ENCODE measurements at regions not wholly inside any gene's neighbourhood (a gene's known extent, or its start where the extent isn't known, plus 50 kb on each side); places are given as distances from the start of the nearest gene placed in this dataset.
"Not testable (repeated sequence)": the region's sequence is repeated elsewhere in the genome, so short reads cannot be mapped to it uniquely, and the experiment has no call there.

DNA sequence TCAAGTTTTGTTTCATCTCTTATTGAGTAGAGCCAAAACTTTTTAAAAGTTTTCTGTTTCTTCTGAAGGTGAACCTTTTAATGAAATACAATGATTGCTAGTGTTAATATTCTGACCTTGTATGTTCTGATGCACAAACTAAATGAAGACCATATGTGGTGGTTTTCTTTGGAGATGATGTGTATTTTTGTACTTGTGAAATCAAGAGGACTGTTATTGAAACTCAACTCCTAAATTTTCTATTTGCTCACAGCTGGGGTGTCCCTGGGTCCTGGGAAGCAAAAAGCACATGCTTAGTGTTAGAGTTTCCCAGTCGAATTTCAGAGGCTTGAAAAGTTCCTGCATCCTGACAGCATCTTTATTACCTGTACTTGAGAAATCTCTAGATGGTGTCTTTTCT, 1185.8 kb upstream of the ALCAM start:
- no peaks in the 10 kb centered on the region for H3K36me3 ChIP-seq (ENCODE audit: control insufficient read depth, insufficient read depth, low read length)
- no peak overlapping the region for H3K27ac ChIP-seq (ENCODE audit: low read depth, low read length)
- no peaks in the 10 kb centered on the region for H3K27me3 ChIP-seq (ENCODE audit: control insufficient read depth, insufficient read depth, low read length)
- H3K9me3 ChIP-seq (ENCODE audit: control insufficient read depth, insufficient read depth, low read length) = no peaks in the 10 kb centered on the region
- peak in 1 of 6 donors; percentile 61 for DNase-seq (ENCODE audit: low read depth in 4 of 6, low spot score in 6 of 6)
- H3K4me1 ChIP-seq (ENCODE audit: control insufficient read depth, insufficient read depth, low read length) = no peaks in the 10 kb centered on the region
- H3K4me3 ChIP-seq (ENCODE audit: low read depth, low read length) = no peak overlapping the region
- no CpG with 5 or more reads among the region's 1 CpG for WGBS (ENCODE audit: insufficient coverage)

DNA sequence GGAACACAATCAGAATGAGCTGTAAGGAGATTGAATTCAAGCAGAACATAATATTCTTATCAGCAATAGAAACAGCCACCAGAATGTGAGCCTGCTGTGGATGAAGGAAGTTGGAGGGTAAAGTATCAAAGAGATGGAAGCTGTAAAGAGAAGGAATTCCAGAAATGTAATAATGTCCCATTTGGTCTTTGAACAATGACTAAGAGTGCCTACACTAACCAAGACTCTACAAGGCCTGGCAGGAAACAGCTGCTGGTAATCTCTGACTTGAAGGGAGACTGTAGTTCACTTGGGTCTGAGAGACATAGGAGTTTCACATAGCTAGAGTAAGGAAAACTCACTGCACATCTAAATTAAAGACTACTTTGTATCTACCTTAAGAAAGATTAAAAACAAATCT, 1176.0 kb upstream of the ALCAM start:
- H3K4me3 ChIP-seq (ENCODE audit: low read depth, low read length) = no peak overlapping the region

DNA sequence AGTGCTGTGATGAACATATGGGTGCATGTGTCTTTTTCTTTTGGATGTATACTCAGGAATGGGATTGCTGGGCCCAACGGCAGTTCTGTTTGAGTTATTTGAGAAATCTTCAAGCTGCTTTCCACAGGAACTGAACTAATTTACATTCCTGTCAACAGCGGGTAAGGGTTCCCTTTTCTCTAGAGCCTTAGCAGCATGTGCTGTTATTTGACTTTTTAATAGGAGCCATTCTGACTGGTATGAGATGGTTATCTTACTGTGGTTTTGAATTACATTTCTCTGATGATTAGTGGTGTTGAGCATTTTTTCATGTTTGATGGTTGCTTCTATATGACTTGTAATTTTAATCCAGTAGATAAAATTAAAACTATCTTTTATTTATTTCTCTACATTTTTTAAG, 1168.6 kb upstream of the ALCAM start:
- H3K27ac ChIP-seq (ENCODE audit: low read depth, low read length) = no peak overlapping the region
- H3K4me3 ChIP-seq (ENCODE audit: low read depth, low read length) = no peak overlapping the region
- H3K36me3 ChIP-seq (ENCODE audit: control insufficient read depth, insufficient read depth, low read length) = no peaks in the 10 kb centered on the region
- DNase-seq (ENCODE audit: low read depth in 4 of 6, low spot score in 6 of 6) = no peak
- H3K4me1 ChIP-seq (ENCODE audit: control insufficient read depth, insufficient read depth, low read length) = no peaks in the 10 kb centered on the region
- WGBS (ENCODE audit: insufficient coverage) = no CpG with 5 or more reads among the region's 2 CpGs
- no peaks in the 10 kb centered on the region for H3K9me3 ChIP-seq (ENCODE audit: control insufficient read depth, insufficient read depth, low read length)
- no peaks in the 10 kb centered on the region for H3K27me3 ChIP-seq (ENCODE audit: control insufficient read depth, insufficient read depth, low read length)

More for the DNA sequence above, 1176.0 kb upstream of the ALCAM start:
- Histone ChIP-seq H3K27ac (ENCODE audit: low read depth, low read length) (no peak overlapping the region), H3K4me1 (ENCODE audit: control insufficient read depth, insufficient read depth, low read length) (no peaks in the 10 kb centered on the region), H3K36me3 (ENCODE audit: control insufficient read depth, insufficient read depth, low read length) (no peaks in the 10 kb centered on the region), H3K27me3 (ENCODE audit: control insufficient read depth, insufficient read depth, low read length) (no peaks in the 10 kb centered on the region), H3K9me3 (ENCODE audit: control insufficient read depth, insufficient read depth, low read length) (no peaks in the 10 kb centered on the region)
- DNase-seq (ENCODE audit: low read depth in 4 of 6, low spot score in 6 of 6) = no peak

DNA sequence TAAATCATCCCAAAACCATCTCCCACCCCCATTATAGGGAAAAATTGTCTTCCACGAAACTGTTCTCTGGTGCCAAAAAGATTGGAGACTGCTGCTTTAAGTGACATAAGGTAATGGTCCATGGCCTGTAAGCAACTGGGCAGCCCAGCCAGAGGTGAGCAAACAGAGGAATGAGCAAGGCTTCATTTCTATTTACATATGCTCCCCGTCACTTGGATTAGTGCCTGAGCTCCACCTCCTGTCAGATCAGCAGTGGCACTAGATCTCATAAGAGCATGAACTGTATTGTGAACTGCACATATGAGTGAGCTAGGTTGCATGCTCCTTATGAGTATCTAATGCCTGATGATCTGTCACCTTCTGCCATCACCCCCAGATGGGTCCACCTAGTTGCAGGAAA, 1159.8 kb upstream of the ALCAM start:
- no peaks in the 10 kb centered on the region for H3K36me3 ChIP-seq (ENCODE audit: control insufficient read depth, insufficient read depth, low read length)
- no peak for DNase-seq (ENCODE audit: low read depth in 4 of 6, low spot score in 6 of 6)
- H3K27me3 ChIP-seq (ENCODE audit: control insufficient read depth, insufficient read depth, low read length) = no peaks in the 10 kb centered on the region
- WGBS (ENCODE audit: insufficient coverage) = no CpG with 5 or more reads among the region's 2 CpGs
- no peaks in the 10 kb centered on the region for H3K4me1 ChIP-seq (ENCODE audit: control insufficient read depth, insufficient read depth, low read length)
- no peaks in the 10 kb centered on the region for H3K9me3 ChIP-seq (ENCODE audit: control insufficient read depth, insufficient read depth, low read length)
- H3K27ac ChIP-seq (ENCODE audit: low read depth, low read length) = no peak overlapping the region
- no peak overlapping the region for H3K4me3 ChIP-seq (ENCODE audit: low read depth, low read length)

DNA sequence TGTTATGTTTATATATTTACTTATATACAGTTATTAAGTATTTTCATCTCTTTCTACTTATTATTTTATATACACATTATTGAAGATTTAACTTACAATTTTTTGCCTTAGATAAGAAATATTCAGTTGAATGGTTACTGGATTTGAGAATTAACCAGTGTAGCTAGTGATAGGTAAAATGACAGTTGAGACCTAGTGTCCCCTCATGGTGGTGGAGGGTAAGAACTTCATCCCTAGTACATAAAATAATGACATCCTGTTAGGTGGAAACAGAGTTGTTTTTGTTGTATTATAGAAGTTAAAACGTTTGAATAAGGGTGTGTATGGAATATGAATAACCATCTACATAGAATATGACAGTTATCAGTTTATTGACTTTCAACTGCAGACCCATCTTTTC, 1152.4 kb upstream of the ALCAM start:
- no peak overlapping the region for H3K27ac ChIP-seq (ENCODE audit: low read depth, low read length)
- H3K27me3 ChIP-seq (ENCODE audit: control insufficient read depth, insufficient read depth, low read length) = no peaks in the 10 kb centered on the region
- no CpG with 5 or more reads among the region's 1 CpG for WGBS (ENCODE audit: insufficient coverage)
- DNase-seq (ENCODE audit: low read depth in 4 of 6, low spot score in 6 of 6) = no peak
- H3K36me3 ChIP-seq (ENCODE audit: control insufficient read depth, insufficient read depth, low read length) = no peaks in the 10 kb centered on the region
- no peaks in the 10 kb centered on the region for H3K4me1 ChIP-seq (ENCODE audit: control insufficient read depth, insufficient read depth, low read length)
- H3K9me3 ChIP-seq (ENCODE audit: control insufficient read depth, insufficient read depth, low read length) = no peaks in the 10 kb centered on the region
- no peak overlapping the region for H3K4me3 ChIP-seq (ENCODE audit: low read depth, low read length)

DNA sequence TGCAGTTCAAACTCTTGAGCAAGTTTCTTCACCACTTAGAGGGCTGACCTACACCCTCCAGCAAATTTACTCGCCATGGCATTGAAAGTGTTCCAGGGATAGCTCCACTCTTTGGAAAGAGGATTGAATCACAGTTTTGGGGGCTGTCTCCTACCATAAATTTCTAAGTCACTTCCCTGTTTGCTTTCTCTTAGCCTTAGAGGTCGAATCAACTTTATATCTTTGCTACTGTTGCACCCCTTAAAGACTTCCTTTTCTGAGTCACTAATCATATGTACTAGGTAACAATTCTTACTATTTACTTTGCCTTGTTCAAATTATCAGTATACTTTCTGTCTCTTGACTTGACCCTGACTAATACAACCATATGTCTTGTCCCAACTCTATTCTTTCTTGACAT, 1151.8 kb upstream of the ALCAM start:
- no CpG with 5 or more reads among the region's 2 CpGs for WGBS (ENCODE audit: insufficient coverage)
- Histone ChIP-seq H3K4me3 (ENCODE audit: low read depth, low read length) (no peak overlapping the region), H3K36me3 (ENCODE audit: control insufficient read depth, insufficient read depth, low read length) (no peaks in the 10 kb centered on the region), H3K27me3 (ENCODE audit: control insufficient read depth, insufficient read depth, low read length) (no peaks in the 10 kb centered on the region), H3K4me1 (ENCODE audit: control insufficient read depth, insufficient read depth, low read length) (no peaks in the 10 kb centered on the region), H3K27ac (ENCODE audit: low read depth, low read length) (no peak overlapping the region), H3K9me3 (ENCODE audit: control insufficient read depth, insufficient read depth, low read length) (no peaks in the 10 kb centered on the region)
- no peak for DNase-seq (ENCODE audit: low read depth in 4 of 6, low spot score in 6 of 6)

DNA sequence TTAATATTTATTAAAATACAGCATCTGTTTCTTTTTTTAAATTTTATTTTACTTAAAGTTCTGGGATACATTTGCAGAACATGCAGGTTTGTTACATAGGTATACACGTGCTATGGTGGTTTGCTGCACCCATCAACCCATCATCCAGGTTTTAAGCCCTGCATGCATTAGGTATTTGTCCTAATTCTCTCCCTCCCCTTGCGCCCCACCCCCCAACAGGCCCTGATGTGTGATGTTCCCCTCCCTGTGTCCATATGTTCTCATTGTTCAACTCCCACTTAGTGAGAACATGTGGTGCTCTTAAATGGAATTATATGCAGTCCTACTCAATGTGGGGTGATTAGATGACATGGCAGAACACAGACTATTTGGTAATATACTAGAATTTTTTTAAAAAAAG, 1147.7 kb upstream of the ALCAM start:
- H3K4me1 ChIP-seq (ENCODE audit: control insufficient read depth, insufficient read depth, low read length); H3K36me3 ChIP-seq (ENCODE audit: control insufficient read depth, insufficient read depth, low read length); DNase-seq (ENCODE audit: low read depth in 4 of 6, low spot score in 6 of 6); H3K4me3 ChIP-seq (ENCODE audit: low read depth, low read length); H3K27ac ChIP-seq (ENCODE audit: low read depth, low read length); H3K27me3 ChIP-seq (ENCODE audit: control insufficient read depth, insufficient read depth, low read length); H3K9me3 ChIP-seq (ENCODE audit: control insufficient read depth, insufficient read depth, low read length): not testable (repeated sequence)
- no CpG with 5 or more reads among the region's 2 CpGs for WGBS (ENCODE audit: insufficient coverage)

DNA sequence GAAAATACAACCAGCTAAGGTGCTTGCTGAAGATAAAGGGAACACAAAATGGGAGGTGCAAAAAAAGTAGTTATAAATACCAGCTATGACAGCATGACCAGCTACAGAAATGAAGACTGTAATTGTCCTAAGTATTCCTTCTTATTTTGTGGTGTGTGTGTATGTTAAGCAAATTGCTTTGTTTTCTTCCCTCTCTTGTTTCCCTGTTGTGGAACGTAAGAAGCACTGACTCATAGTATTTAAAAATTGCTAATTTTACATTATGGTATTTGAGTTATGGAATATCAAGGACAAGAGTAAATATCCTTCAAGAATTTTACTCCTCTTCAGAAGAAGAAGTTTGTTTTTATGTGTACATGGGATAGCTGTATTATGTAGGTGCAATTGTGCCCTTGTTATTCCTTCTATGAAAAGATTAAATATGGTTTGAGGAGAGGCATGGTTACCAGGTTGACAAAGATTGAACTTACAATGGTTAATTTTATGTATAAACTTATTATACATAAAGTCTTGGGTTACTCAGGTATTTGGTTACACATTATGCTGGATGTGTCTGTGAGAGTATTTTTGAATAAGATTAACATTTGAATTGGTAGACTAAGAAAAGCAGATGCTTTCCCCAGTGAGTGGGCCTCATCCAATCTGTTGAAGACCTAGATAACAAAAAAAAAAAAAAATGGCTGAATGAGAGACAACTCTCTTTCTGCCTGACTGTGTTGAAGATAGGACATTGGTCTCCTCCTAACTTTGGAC, 1132.1 kb upstream of the ALCAM start:
- no peaks in the 10 kb centered on the region for H3K4me1 ChIP-seq (ENCODE audit: control insufficient read depth, insufficient read depth, low read length)
- H3K36me3 ChIP-seq (ENCODE audit: control insufficient read depth, insufficient read depth, low read length) = no peaks in the 10 kb centered on the region
- no peak overlapping the region for H3K27ac ChIP-seq (ENCODE audit: low read depth, low read length)
- H3K4me3 ChIP-seq (ENCODE audit: low read depth, low read length) = no peak overlapping the region
- no peaks in the 10 kb centered on the region for H3K27me3 ChIP-seq (ENCODE audit: control insufficient read depth, insufficient read depth, low read length)
- no CpG with 5 or more reads among the region's 1 CpG for WGBS (ENCODE audit: insufficient coverage)
- H3K9me3 ChIP-seq (ENCODE audit: control insufficient read depth, insufficient read depth, low read length) = no peaks in the 10 kb centered on the region
- no peak for DNase-seq (ENCODE audit: low read depth in 4 of 6, low spot score in 6 of 6)

DNA sequence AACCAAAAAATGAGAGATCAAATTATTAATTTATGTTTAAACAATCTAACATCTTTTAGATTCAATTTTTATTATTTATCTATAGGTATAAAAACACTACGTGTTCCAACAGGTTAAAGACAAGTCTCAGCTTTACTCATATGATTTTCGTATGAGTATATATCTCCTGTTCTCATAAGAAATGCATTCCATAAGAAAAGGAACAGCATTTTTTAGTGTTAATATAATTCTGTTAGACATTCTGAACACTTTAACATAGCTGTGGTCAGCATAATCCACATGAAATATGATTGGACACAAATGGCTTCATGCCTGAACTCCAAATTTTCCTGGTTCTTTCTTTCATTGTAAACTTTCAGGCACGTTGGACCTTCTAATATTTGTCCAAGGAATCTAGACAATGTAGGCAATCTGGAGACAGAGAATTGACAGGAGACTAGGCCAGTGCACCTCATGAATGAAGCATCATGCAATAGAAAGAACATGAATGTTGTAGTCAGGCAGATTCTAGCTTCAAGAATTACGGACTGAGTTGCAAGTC, 1122.0 kb upstream of the ALCAM start:
- Histone ChIP-seq H3K36me3 (ENCODE audit: control insufficient read depth, insufficient read depth, low read length) (no peaks in the 10 kb centered on the region), H3K4me3 (ENCODE audit: low read depth, low read length) (no peak overlapping the region), H3K4me1 (ENCODE audit: control insufficient read depth, insufficient read depth, low read length) (no peaks in the 10 kb centered on the region), H3K9me3 (ENCODE audit: control insufficient read depth, insufficient read depth, low read length) (no peaks in the 10 kb centered on the region), H3K27ac (ENCODE audit: low read depth, low read length) (no peak overlapping the region), H3K27me3 (ENCODE audit: control insufficient read depth, insufficient read depth, low read length) (no peaks in the 10 kb centered on the region)
- WGBS (ENCODE audit: insufficient coverage) = 83% methylated on average over 1 of the region's 4 CpGs
- no peak for DNase-seq (ENCODE audit: low read depth in 4 of 6, low spot score in 6 of 6)

DNA sequence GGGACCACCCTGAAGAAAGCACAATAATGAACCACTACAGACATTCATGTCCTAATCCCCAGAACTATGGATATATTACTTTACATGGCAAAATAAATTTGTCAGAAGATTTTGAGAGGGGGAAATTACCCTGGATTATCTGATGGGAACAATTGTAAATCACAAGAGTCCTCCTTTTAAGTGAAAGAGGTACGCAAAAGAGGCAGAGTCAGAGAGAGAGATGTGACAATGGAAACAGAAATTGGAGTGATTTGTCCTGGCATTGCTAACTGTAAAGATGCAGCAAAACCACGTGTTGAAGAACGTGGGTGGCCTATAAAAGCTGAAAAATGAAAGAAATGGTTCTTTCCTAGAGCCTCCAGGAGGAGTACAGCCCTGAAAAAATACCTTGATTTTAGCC, 1121.4 kb upstream of the ALCAM start:
- Histone ChIP-seq H3K27me3 (ENCODE audit: control insufficient read depth, insufficient read depth, low read length) (no peaks in the 10 kb centered on the region), H3K4me1 (ENCODE audit: control insufficient read depth, insufficient read depth, low read length) (no peaks in the 10 kb centered on the region), H3K4me3 (ENCODE audit: low read depth, low read length) (no peak overlapping the region), H3K36me3 (ENCODE audit: control insufficient read depth, insufficient read depth, low read length) (no peaks in the 10 kb centered on the region), H3K27ac (ENCODE audit: low read depth, low read length) (no peak overlapping the region), H3K9me3 (ENCODE audit: control insufficient read depth, insufficient read depth, low read length) (no peaks in the 10 kb centered on the region)
- DNase-seq (ENCODE audit: low read depth in 4 of 6, low spot score in 6 of 6) = no peak
- WGBS (ENCODE audit: insufficient coverage) = 53% methylated on average over 3 of the region's 3 CpGs
